Inflammatory macrophage (primary cell): ENCODE measurements at regions not wholly inside any gene's neighbourhood (a gene's known extent, or its start where the extent isn't known, plus 50 kb on each side); places are given as distances from the start of the nearest gene placed in this dataset.
"Not testable (repeated sequence)": the region's sequence is repeated elsewhere in the genome, so short reads cannot be mapped to it uniquely, and the experiment has no call there.

Experiments used
- DNase-seq, 2 donors: peaks; one replicate each; pipeline ENCODE4 v3.0.0-alpha.2; 2020 to 2022

- no peak for DNase-seq
Observed at GRCh38 chr18:78805840-78806239, 173.8 kb upstream of the SALL3 start.

GRCh38 chr18:78807668-78808067 lies 171.9 kb upstream of the SALL3 start:
- DNase-seq, result no peak

GRCh38 chr18:78809845-78810244 lies 169.8 kb upstream of the SALL3 start:
- no peak for DNase-seq

GRCh38 chr18:78810706-78811105 lies 168.9 kb upstream of the SALL3 start:
- no peak for DNase-seq

GRCh38 chr18:78812067-78812466 lies 167.6 kb upstream of the SALL3 start:
- DNase-seq, result no peak

- no peak for DNase-seq
Observed at GRCh38 chr18:78813156-78813555, 166.5 kb upstream of the SALL3 start.

- DNase-seq, result no peak
Observed at GRCh38 chr18:78813936-78814710, 165.5 kb upstream of the SALL3 start.

GRCh38 chr18:78814766-78815165 lies 164.9 kb upstream of the SALL3 start:
- no peak for DNase-seq

GRCh38 chr18:78816114-78816513 lies 163.5 kb upstream of the SALL3 start:
- DNase-seq, result no peak

- DNase-seq, result no peak
Observed at GRCh38 chr18:78816916-78817315, 162.7 kb upstream of the SALL3 start.

GRCh38 chr18:78818495-78818894 lies 161.1 kb upstream of the SALL3 start:
- DNase-seq, result no peak

- no peak for DNase-seq
Observed at GRCh38 chr18:78818961-78819360, 160.7 kb upstream of the SALL3 start.

GRCh38 chr18:78820161-78820834 lies 159.3 kb upstream of the SALL3 start:
- peak in 1 of 2 donors; percentile 11 for DNase-seq

GRCh38 chr18:78821396-78821795 lies 158.2 kb upstream of the SALL3 start:
- no peak for DNase-seq

GRCh38 chr18:78822171-78822948 lies 157.3 kb upstream of the SALL3 start:
- no peak for DNase-seq

- DNase-seq, result no peak
Observed at GRCh38 chr18:78822949-78823285, 156.7 kb upstream of the SALL3 start.

GRCh38 chr18:78825168-78825567 lies 154.4 kb upstream of the SALL3 start:
- DNase-seq, result no peak

- no peak for DNase-seq
Observed at GRCh38 chr18:78826631-78827030, 153.0 kb upstream of the SALL3 start.

- DNase-seq, result no peak
Observed at GRCh38 chr18:78827141-78827540, 152.5 kb upstream of the SALL3 start.

GRCh38 chr18:78828131-78828530 lies 151.5 kb upstream of the SALL3 start:
- no peak for DNase-seq

GRCh38 chr18:78829026-78829425 lies 150.6 kb upstream of the SALL3 start:
- DNase-seq, result not testable (repeated sequence)

- DNase-seq, result no peak
Observed at GRCh38 chr18:78830161-78830560, 149.5 kb upstream of the SALL3 start.

GRCh38 chr18:78830826-78831225 lies 148.8 kb upstream of the SALL3 start:
- DNase-seq, result no peak

GRCh38 chr18:78831603-78832002 lies 148.0 kb upstream of the SALL3 start:
- DNase-seq, result no peak
